ENCODE measurements at regions not wholly inside any gene's neighbourhood (a gene's known extent, or its start where the extent isn't known, plus 50 kb on each side); places are given as distances from the start of the nearest gene placed in this dataset.
"Not testable (repeated sequence)": the region's sequence is repeated elsewhere in the genome, so short reads cannot be mapped to it uniquely, and the experiment has no call there.

DNA sequence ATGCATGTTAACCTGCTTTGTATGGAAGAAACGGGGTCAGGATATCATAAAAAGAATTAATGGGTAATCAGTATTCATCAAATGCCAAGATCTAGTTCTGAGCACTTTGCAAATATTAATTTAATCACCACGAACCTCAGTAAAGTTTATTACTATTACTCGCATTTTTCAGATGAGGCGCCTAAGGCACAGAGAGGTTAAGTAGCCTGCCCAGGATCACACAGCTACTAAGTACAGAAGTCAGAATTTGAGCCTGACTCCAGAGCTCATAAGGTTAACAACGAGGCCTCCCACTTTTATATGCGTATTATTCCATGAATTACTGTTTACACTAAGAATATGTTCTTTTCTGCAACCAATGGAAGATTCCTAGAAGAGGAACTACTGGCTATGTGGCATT lies 109.6 kb upstream of the KLF13 start:
- DNase-seq (ENCODE audit: extremely low read depth in 1 of 2, low read depth in 1 of 2) = no peak

DNA sequence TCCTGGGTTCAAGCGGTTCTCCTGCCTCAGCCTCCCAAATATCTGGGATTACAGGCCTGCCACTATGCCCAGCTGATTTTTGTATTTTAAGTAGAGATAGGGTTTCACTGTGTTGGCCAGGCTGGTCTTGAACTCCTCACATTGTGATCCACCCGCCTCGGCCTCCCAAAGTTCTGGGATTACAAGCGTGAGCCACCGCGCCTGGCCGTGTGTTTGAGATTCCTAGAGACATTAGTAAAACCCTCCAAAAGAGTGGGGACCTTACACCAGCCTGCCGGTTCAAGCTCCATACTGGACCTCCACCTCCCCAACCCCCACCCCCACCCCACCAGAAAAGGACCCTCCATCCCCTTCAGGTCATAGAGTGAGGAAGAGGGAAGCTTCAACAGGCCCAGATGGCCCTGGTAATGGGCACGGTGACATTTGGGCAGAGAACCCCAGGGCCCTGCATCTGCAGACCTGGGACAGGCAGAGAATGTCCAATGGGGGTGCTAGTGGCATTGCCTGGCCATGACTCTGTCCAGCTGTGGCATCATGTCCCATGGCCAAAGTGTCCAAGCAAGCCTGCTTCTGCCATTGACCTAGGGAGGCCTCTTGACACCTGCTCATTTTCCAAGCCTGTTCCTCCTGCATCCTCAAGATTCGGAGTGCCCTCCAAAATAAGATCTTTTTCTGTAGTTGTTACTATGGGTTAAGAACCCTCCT lies 108.9 kb upstream of the KLF13 start:
- no peak for DNase-seq (ENCODE audit: extremely low read depth in 1 of 2, low read depth in 1 of 2)

- DNase-seq (ENCODE audit: extremely low read depth in 1 of 2, low read depth in 1 of 2) = no peak
Measured at GRCh38 chr15:31219221-31219620, 107.4 kb upstream of the KLF13 start.

DNA sequence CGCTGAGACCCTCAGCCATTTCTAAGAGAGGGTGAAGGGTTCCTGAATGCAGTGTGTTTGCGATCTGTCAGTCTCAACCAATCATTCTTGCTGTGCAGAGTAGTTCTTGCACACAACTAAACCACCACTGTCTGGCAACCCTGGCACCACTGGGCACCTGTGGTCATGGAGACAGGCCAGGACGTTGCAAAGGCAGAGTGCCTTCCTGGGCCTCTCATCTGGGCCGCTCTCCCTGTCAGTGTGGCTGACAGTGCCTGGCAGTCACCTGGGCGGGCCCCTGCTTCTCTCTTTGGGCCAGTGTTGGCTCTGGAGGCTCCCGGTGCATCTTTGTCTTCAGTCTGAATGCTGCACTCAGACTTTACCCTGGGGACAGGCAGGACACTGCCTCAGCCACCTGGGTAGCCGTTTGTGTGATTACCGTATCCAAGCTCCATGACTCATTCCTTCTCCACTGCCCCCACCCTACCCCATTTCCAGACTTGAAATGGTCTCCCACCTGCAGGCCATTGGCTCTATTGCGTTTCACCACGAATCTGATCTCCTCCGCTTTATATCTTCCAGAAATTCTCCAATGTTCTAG lies 104.6 kb upstream of the KLF13 start:
- no peak for DNase-seq (ENCODE audit: extremely low read depth in 1 of 2, low read depth in 1 of 2)

DNA sequence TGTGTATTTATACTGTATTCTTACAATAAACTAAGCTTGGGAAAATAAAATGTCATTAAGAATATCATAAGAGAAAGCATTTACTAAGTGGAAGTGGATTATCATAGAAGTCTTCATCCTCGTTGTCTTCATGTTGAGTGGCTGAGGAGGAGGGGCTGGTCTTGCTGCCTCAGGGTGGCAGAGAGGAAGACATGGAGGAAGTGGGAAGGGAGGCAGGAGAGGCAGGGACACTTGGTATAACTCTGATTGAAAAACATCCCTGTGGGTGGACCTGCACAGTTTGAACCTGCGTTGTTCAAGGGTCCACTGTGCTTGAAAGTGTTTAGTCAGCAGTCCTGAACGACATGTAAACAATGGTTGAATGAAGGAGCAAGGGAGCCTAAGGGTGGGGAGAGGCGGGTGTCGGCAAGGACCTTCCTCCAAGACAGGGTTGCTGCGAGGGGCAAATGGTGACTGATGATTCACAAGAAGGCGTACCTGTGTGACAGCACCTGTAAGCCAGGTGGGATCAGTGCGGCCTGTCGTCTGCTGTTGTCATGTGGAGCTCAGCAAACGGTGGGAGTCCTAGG lies 103.8 kb upstream of the KLF13 start:
- DNase-seq (ENCODE audit: extremely low read depth in 1 of 2, low read depth in 1 of 2) = no peak

DNA sequence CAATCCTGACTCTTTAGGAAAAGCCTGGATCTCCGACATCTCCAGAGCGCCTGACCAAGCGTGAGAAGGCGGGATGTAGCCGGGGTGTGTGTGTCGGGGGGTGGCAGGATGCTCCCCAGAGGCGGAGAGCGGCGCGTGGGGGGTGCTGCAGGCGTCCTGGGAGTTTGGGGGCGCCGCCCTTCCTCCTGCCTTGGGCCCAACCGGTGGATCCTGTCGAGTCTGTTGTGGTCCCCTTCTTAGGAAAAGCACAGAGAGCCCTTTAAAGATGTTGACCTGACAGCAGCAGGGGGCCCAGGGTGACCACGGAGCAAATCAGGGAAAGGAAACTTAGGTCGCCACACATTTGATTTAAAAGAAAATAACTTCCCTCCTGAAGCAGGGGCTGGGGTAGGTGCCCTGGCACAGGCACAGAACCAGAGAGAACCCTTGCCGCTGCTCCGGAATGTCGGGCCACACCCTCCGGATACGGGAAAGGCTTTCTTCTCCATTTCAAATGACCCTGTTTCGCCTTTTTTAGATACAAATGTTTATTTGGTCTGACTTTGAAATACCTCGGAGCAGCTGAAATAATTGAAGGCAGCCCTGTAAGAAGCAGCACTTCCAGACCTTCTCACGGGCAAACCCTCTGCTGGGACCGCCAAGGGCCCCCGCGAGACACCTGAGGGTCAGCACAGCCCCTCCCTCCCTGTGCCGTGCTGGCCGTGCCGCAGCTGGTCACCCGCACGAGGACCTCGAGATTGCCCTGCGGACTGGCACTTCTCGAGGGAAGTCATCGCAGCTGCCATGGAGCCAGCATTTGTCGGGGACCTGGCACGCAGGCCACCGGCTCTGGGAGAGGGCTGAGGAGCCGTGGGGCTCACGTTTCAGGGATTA lies 102.9 kb upstream of the KLF13 start:
- no peak for DNase-seq (ENCODE audit: extremely low read depth in 1 of 2, low read depth in 1 of 2)

DNA sequence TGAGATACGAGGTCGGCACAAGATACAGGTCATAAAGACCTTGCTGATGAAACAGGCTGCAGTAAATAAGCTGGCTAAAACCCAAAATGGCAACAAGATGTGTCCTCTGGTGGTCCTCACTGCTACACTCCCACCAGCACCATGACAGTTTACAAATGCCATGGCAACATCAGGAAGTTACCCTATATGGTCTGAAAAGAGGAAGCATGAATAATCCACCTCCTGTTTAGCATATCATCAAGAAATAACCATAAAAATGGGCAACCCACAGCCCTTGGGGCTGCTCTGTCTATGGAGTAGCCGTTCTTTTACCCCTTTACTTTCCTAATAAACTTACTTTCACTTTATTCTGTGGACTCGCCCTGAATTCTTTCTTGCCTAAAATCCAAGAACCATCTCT lies 102.0 kb upstream of the KLF13 start:
- not testable (repeated sequence) for DNase-seq (ENCODE audit: extremely low read depth in 1 of 2, low read depth in 1 of 2)

DNA sequence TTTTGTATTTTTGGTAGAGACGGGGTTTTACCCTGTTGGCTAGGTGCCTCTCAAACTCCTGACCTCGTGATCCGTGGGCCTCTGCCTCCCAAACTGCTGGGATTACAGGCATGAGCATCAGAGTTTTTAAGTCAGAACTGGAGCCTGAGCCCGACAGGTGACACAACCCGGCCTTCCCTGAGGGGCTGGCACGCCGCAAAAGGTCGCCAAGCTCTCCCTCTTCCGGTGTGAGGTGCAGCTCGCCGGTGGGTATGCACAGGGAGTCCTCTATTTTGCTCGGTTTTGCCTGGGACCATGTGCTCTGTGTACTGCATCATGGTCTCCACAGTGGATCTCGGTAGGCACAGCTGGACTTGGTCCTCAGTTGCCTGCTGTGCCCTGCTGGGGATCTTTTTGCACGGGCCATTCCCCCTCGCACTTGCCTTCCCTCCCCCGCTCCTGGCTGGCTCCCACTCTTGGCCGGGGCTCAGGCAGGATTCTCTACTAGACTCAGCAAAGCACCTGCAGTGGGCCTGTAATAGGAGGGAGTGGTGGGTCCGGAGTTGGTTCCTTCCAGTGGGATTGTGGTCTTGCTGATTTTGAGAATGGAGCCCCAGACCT lies 101.2 kb upstream of the KLF13 start:
- DNase-seq (ENCODE audit: extremely low read depth in 1 of 2, low read depth in 1 of 2) = no peak

DNA sequence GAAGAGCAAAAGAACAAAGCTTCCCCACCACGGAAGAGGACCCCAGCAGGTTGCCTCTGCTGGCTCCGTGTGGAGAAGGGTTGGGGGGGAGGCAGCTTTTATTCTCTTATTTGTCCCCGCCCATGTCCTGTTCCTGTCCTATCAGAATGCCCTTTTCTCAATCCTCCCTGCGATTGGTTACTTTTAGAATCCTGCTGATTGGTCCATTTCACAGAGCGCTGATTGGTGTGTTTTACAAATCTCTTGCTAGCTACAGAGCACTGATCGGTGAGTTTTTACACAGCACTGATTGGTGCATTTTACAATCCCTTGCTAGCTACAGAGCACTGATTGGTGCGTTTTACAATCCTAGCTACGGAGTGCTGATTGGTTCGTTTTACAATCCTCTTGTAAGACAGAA lies 100.6 kb upstream of the KLF13 start:
- no peak for DNase-seq (ENCODE audit: extremely low read depth in 1 of 2, low read depth in 1 of 2)

GRCh38 chr15:31227235-31227634 lies 99.4 kb upstream of the KLF13 start:
- no peak for DNase-seq (ENCODE audit: extremely low read depth in 1 of 2, low read depth in 1 of 2)

- no peak for DNase-seq (ENCODE audit: extremely low read depth in 1 of 2, low read depth in 1 of 2)
Measured at GRCh38 chr15:31228011-31228484, 98.6 kb upstream of the KLF13 start.

DNA sequence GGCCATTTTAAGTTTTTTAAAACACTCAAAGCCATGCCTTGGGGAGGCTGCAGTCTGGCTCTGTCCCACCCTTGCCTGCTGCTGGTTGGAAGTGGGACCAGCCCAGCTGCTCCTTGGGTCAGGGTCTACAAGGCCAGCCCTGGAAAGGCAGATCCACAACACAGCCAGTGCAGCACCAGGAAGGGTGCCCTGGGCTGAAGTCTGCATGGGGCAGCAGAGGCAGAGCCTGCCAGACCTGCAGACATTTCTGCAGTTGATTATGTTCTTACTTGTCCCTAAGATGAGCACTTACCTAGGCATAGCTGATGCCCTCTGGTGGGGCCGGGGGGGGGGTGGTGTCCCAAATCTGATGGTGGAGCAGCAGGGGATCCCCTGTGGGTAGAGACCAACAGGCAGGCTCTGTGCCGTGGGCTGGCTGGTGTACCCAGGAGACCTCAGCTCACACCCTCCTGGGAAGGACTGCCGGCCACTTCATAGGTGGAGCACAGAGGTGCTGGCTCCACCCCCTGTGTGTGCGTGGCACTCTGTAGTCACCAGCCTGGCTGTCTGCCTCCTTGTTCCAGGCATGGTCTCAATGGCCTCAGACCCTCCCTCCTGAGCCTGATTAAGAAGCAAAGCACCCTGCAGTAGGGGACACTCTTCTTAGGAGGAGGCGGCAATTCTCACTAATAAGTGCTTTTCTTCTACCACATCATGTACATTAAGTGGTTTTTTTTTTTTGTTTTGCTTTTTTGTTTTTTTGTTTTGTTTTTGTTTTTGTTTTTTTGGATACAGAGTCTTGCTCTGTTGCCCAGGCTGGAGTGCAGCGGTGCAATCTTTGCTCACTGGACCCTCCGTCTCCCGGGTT lies 97.4 kb upstream of the KLF13 start:
- no peak for DNase-seq (ENCODE audit: extremely low read depth in 1 of 2, low read depth in 1 of 2)

GRCh38 chr15:31230630-31231485 lies 95.8 kb upstream of the KLF13 start:
- no peak for DNase-seq (ENCODE audit: extremely low read depth in 1 of 2, low read depth in 1 of 2)

- DNase-seq (ENCODE audit: extremely low read depth in 1 of 2, low read depth in 1 of 2) = no peak
Measured at GRCh38 chr15:31234815-31235214, 91.8 kb upstream of the KLF13 start.

DNA sequence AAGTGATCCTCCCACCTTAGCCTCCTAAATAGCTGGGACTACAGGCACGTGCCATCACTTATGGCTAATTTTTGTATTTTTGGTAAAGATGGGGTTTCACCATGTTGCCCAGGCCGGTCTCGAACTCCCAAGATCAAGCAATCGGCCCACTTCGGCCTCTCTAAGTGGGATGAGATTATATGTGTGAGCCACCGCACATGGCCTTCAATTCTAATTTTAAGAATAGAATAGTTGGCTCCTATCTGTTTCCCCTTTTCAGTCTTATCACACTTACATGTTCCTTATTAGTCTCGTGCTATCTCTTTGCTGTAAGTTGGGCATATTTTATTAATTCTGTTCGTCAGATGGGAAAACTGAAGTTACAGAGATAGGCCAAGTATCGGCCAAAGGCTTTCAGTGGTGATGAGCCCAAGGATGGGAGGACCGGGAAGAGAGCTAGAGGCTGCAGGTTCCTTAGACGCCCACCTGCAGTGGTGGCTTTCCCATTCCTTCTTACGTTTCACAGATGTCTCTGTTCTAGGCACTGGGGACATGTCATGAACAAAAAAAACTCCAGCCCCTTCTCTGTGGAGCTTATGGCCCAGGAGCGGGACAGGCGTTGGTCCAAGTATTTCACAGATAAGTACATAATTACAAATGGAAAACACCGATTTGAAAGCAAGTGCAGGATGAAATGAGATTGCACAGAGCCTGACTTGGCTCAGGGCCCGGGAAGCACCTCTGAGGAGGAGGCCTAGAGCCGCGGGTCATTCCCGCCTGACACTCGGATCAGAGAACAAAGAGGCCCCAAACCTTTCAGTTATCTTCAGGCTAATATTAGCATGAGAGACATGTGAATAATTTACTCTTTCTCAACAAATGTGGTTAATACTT lies 91.1 kb upstream of the KLF13 start:
- no peak for DNase-seq (ENCODE audit: extremely low read depth in 1 of 2, low read depth in 1 of 2)

DNA sequence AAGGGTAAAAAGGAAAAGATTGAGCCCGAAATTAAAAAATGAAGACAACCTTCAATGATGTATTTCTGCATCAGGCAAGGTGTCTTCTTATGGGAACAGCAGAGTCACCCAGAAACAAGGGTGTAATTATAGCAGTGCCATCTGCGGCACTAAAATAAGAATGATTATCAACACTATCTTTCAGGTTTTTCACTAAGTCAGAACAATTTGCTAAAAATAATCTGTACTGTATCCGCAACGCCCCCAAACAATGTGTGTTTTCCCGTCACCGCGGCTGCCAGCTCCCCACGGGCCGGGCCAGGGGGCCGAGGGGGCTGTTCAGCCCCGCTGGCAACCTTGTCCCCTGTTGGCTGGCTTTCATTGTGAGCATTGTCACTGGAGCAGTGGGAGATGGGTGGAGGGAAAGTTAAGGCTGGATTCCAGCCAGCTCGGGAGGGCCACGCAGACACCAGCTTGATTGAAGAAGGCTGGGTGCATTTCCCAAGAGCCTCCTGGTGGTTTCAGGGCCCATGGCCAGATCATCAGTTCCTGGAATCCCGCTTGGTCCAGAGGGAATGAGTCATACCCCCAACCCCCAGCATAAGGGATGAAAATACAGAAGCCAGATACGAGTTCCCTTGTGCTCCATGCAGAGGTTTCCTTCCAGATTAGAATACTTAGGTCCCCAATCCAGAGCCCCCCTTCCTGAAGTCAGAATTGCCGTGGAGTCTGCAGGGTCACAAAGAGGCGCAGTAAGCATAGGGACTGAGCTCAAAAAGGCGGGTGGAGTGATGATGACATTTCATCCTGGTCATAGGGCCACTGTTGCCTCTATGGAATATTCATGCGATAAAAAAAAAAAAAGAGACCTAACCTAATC lies 90.2 kb upstream of the KLF13 start:
- no peak for DNase-seq (ENCODE audit: extremely low read depth in 1 of 2, low read depth in 1 of 2)

- no peak for DNase-seq (ENCODE audit: extremely low read depth in 1 of 2, low read depth in 1 of 2)
Measured at GRCh38 chr15:31237043-31237324, 89.7 kb upstream of the KLF13 start.

GRCh38 chr15:31238906-31239305 lies 87.7 kb upstream of the KLF13 start:
- DNase-seq (ENCODE audit: extremely low read depth in 1 of 2, low read depth in 1 of 2) = no peak

Measured in activated CD8-positive, alpha-beta memory T cell treated with anti-CD3 and anti-CD28 coated beads for 1 hour (primary cell).